GM19023 (cell line): ENCODE measurements at regions not wholly inside any gene's neighbourhood (a gene's known extent, or its start where the extent isn't known, plus 50 kb on each side); places are given as distances from the start of the nearest gene placed in this dataset.

Experiments
- ATAC-seq: cut with Tn5 transposase; IDR thresholded peaks from one replicate; pipeline ENCODE4 v1.9.1; 2021; ENCODE audit warnings: mild to moderate bottlenecking, moderate library complexity; ENCODE audit not compliant: unreplicated experiment

- no peak for ATAC-seq
Measured at GRCh38 chr10:55400075-55400849, 599.2 kb upstream of the PCDH15 start.

GRCh38 chr10:55398497-55398882 lies 597.5 kb upstream of the PCDH15 start:
- ATAC-seq, result no peak

GRCh38 chr10:55397777-55398496 lies 596.9 kb upstream of the PCDH15 start:
- no peak for ATAC-seq

GRCh38 chr10:55378196-55378595 lies 577.2 kb upstream of the PCDH15 start:
- no peak for ATAC-seq

GRCh38 chr10:55374917-55375316 lies 573.9 kb upstream of the PCDH15 start:
- ATAC-seq, result no peak

GRCh38 chr10:55374060-55374459 lies 573.0 kb upstream of the PCDH15 start:
- ATAC-seq, result no peak

- no peak for ATAC-seq
Measured at GRCh38 chr10:55369670-55370420, 568.8 kb upstream of the PCDH15 start.

- no peak for ATAC-seq
Measured at GRCh38 chr10:55368467-55368866, 567.4 kb upstream of the PCDH15 start.

GRCh38 chr10:55367555-55367954 lies 566.5 kb upstream of the PCDH15 start:
- ATAC-seq, result no peak

- no peak for ATAC-seq
Measured at GRCh38 chr10:55358539-55358938, 557.5 kb upstream of the PCDH15 start.

- ATAC-seq, result no peak
Measured at GRCh38 chr10:55353414-55353813, 552.4 kb upstream of the PCDH15 start.

GRCh38 chr10:55351431-55351830 lies 550.4 kb upstream of the PCDH15 start:
- ATAC-seq, result no peak

- ATAC-seq, result no peak
Measured at GRCh38 chr10:55348534-55348933, 547.5 kb upstream of the PCDH15 start.

- ATAC-seq, result no peak
Measured at GRCh38 chr10:55330486-55330885, 529.5 kb upstream of the PCDH15 start.

- no peak for ATAC-seq
Measured at GRCh38 chr10:55329796-55330195, 528.8 kb upstream of the PCDH15 start.

- no peak for ATAC-seq
Measured at GRCh38 chr10:55320187-55320700, 519.2 kb upstream of the PCDH15 start.

GRCh38 chr10:55311848-55312635 lies 511.0 kb upstream of the PCDH15 start:
- ATAC-seq, result no peak

- ATAC-seq, result no peak
Measured at GRCh38 chr10:55310143-55310542, 509.1 kb upstream of the PCDH15 start.

GRCh38 chr10:55305285-55305684 lies 504.3 kb upstream of the PCDH15 start:
- ATAC-seq, result no peak

- ATAC-seq, result no peak
Measured at GRCh38 chr10:55287346-55287745, 486.3 kb upstream of the PCDH15 start.

- no peak for ATAC-seq
Measured at GRCh38 chr10:55283031-55283430, 482.0 kb upstream of the PCDH15 start.
